Upper lobe of left lung (tissue), 4 donors: ENCODE measurements at regions not wholly inside any gene's neighbourhood (a gene's known extent, or its start where the extent isn't known, plus 50 kb on each side); places are given as distances from the start of the nearest gene placed in this dataset.

ENCODE experiments used
- EP300 ChIP-seq, 4 donors: sonication (generic); formaldehyde crosslinking; IDR thresholded peaks; one replicate each; pipeline ENCODE4 v1.5.1; 2017; ENCODE audit warnings: antibody characterized with exemption in 4 of 4, control low read depth in 2 of 4
- POLR2A ChIP-seq, 4 donors: fragments of 450-650 bp; IDR thresholded peaks; one replicate each; pipeline ENCODE4 v1.5.1; 2016 to 2017; ENCODE audit warnings: antibody characterized with exemption in 4 of 4, mild to moderate bottlenecking in 2 of 4
- POLR2AphosphoS5 ChIP-seq, 2 donors: sonication (generic); formaldehyde crosslinking; IDR thresholded peaks; one replicate each; pipeline ENCODE4 v1.5.1; 2017; ENCODE audit warnings: antibody characterized with exemption in 2 of 2
- TF ChIP-seq, protein P1 (sequence below), 6 experiments: fragments of 450-650 bp in 4 of 6; fragments of 200-600 bp in 2 of 6; sonication (generic) in 2 of 6; IDR thresholded peaks; one replicate each; pipeline ENCODE4 v1.5.1; 2016 to 2019; ENCODE audit warnings: antibody characterized with exemption in 6 of 6

DNA sequence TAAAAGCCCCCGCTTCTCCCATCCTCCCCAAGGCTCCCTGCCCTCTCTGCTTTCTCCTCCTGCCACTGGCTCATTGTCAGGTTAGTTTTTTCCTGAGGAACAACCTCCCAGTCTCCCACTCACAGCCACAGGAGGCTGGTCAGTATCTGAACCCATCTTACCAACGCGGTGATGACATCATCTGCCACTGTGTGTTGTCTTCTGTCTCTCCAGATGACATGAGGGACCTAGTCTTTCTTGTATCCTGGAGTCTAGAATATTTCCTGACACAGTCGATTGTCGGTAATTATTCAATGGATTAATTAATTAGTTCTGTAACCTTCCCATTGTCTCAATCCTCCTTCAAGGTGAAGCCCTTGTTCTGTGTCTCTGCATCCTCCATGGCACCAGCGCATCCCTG lies 290.2 kb downstream of the GALR1 start:
- TF ChIP-seq EP300 (IDR thresholded peaks at IDR 0.05) (no peak), POLR2AphosphoS5 (IDR thresholded peaks at IDR 0.05) (no peak), POLR2A (IDR thresholded peaks at IDR 0.05) (no peak)
- TF ChIP-seq, protein P1, sequence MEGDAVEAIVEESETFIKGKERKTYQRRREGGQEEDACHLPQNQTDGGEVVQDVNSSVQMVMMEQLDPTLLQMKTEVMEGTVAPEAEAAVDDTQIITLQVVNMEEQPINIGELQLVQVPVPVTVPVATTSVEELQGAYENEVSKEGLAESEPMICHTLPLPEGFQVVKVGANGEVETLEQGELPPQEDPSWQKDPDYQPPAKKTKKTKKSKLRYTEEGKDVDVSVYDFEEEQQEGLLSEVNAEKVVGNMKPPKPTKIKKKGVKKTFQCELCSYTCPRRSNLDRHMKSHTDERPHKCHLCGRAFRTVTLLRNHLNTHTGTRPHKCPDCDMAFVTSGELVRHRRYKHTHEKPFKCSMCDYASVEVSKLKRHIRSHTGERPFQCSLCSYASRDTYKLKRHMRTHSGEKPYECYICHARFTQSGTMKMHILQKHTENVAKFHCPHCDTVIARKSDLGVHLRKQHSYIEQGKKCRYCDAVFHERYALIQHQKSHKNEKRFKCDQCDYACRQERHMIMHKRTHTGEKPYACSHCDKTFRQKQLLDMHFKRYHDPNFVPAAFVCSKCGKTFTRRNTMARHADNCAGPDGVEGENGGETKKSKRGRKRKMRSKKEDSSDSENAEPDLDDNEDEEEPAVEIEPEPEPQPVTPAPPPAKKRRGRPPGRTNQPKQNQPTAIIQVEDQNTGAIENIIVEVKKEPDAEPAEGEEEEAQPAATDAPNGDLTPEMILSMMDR (IDR thresholded peaks at IDR 0.05): no peak
